ENCODE measurements at regions not wholly inside any gene's neighbourhood (a gene's known extent, or its start where the extent isn't known, plus 50 kb on each side); places are given as distances from the start of the nearest gene placed in this dataset.

- TF ChIP-seq CTCF (IDR thresholded peaks at IDR 0.05): no peak
- TF ChIP-seq POLR2A (IDR thresholded peaks at IDR 0.05; ENCODE audit: low read depth): no peak
- TF ChIP-seq POLR2AphosphoS5 (IDR thresholded peaks at IDR 0.05): no peak
- TF ChIP-seq EP300 (IDR thresholded peaks at IDR 0.05): no peak
Observed at GRCh38 chr3:177283983-177284382, 86.7 kb upstream of the TBL1XR1 start.
